IMR-90 (cell line): ENCODE measurements at regions not wholly inside any gene's neighbourhood (a gene's known extent, or its start where the extent isn't known, plus 50 kb on each side); places are given as distances from the start of the nearest gene placed in this dataset.

Experiments
- ATAC-seq: fragments of 200-7000 bp; cut with Tn5 transposase; 2 replicates; pipeline ENCODE4 v1.9.1; 2020; ENCODE audit warnings: low read depth, mild to moderate bottlenecking, moderate library complexity
- BruUV-seq: library from RNA; stranded (reverse); fragments of 400-500 nt; replicated peaks from 2 replicates; lab custom pipeline; 2021; lab: Mats Ljungman, UMichigan
- CTCF ChIA-PET: fragments of 300-600 bp; formaldehyde crosslinking; extraction: SDS; loops from one replicate; lab custom pipeline; 2021; ENCODE audit warnings: antibody characterized with exemption; lab: Yijun Ruan, JAX
- POLR2A ChIA-PET: fragments of 300-600 bp; sonication (Branson Sonifier 250); formaldehyde crosslinking; loops from one replicate; lab custom pipeline; 2022; ENCODE audit warnings: antibody characterized with exemption; ENCODE audit not compliant: unreplicated experiment; lab: Charles Lee
- DNase-seq: peaks from one replicate; pipeline ENCODE4 v3.0.0; 2013
- H2AFZ ChIP-seq: replicated peaks from 2 replicates; pipeline ENCODE3; 2013; ENCODE audit warnings: low read length, mild to moderate bottlenecking; ENCODE audit not compliant: poor library complexity
- H2AK5ac ChIP-seq: 2 replicates; pipeline ENCODE4 v1.6.1; 2013; ENCODE audit warnings: low read depth, low read length, inconsistent platforms
- H2AK9ac ChIP-seq: replicated peaks from 2 replicates; pipeline ENCODE3; 2013; ENCODE audit warnings: mild to moderate bottlenecking, low read depth, low read length, moderate library complexity; ENCODE audit not compliant: poor library complexity
- H2BK120ac ChIP-seq: 2 replicates; pipeline ENCODE4 v1.6.1; 2013; ENCODE audit warnings: low read depth, low read length, inconsistent platforms
- H2BK15ac ChIP-seq: 3 replicates; pipeline ENCODE4 v1.6.1; 2013; ENCODE audit warnings: low read depth, low read length, inconsistent platforms
- H2BK20ac ChIP-seq: 2 replicates; pipeline ENCODE4 v1.6.1; 2013; ENCODE audit warnings: low read depth, mild to moderate bottlenecking, inconsistent platforms, low read length, moderate library complexity
- H2BK5ac ChIP-seq: 2 replicates; pipeline ENCODE4 v1.6.1; 2013; ENCODE audit warnings: mild to moderate bottlenecking, low read depth, low read length, inconsistent platforms; ENCODE audit not compliant: poor library complexity, severe bottlenecking
- H3K14ac ChIP-seq: replicated peaks from 2 replicates; pipeline ENCODE4 v1.6.1; 2013; ENCODE audit warnings: low read depth, low read length, inconsistent platforms
- H3K18ac ChIP-seq: 2 replicates; pipeline ENCODE4 v1.6.1; 2013; ENCODE audit warnings: low read depth, low read length, control low read depth
- H3K23ac ChIP-seq: 2 replicates; pipeline ENCODE4 v1.6.1; 2013; ENCODE audit warnings: low read depth, low read length, inconsistent platforms
- H3K27ac ChIP-seq: 2 replicates; pipeline ENCODE4 v1.5.1; 2013; ENCODE audit warnings: mild to moderate bottlenecking, control low read depth, low read length; ENCODE audit not compliant: insufficient read depth
- H3K27me3 ChIP-seq: 2 replicates; pipeline ENCODE4 v1.6.1; 2013; ENCODE audit warnings: low read length; ENCODE audit not compliant: control insufficient read depth, insufficient read depth
- H3K36me3 ChIP-seq: 2 replicates; pipeline ENCODE4 v1.6.1; 2013; ENCODE audit warnings: low read length, mixed read lengths; ENCODE audit not compliant: control insufficient read depth, insufficient read depth
- H3K4ac ChIP-seq: 2 replicates; pipeline ENCODE4 v1.6.1; 2013; ENCODE audit warnings: low read depth, low read length, inconsistent platforms
- H3K4me1 ChIP-seq: 2 replicates; pipeline ENCODE4 v1.6.1; 2013; ENCODE audit warnings: low read length, mixed read lengths; ENCODE audit not compliant: control insufficient read depth, insufficient read depth
- H3K4me2 ChIP-seq: 2 replicates; pipeline ENCODE4 v1.6.1; 2013; ENCODE audit warnings: low read depth, mild to moderate bottlenecking, control low read depth, low read length, moderate library complexity
- H3K4me3 ChIP-seq: 2 replicates; pipeline ENCODE4 v1.5.1; 2013; ENCODE audit warnings: low read depth, mild to moderate bottlenecking, control low read depth, low read length, moderate library complexity; ENCODE audit not compliant: insufficient read depth
- H3K56ac ChIP-seq: 2 replicates; pipeline ENCODE4 v1.6.1; 2013; ENCODE audit warnings: low read length, inconsistent platforms; ENCODE audit not compliant: insufficient read depth; ENCODE audit errors: extremely low read depth
- H3K79me1 ChIP-seq, 2 experiments: 2 replicates each; pipeline ENCODE4 v1.6.1; 2013; ENCODE audit warnings: low read length in 2 of 2, inconsistent platforms in 1 of 2, low read depth in 1 of 2
- H3K9ac ChIP-seq: 2 replicates; pipeline ENCODE4 v1.6.1; 2013; ENCODE audit warnings: low read depth, low read length, control low read depth
- H3K9me1 ChIP-seq: 2 replicates; pipeline ENCODE4 v1.6.1; 2013; ENCODE audit warnings: low read length, inconsistent platforms; ENCODE audit not compliant: insufficient read depth
- H3K9me3 ChIP-seq: 2 replicates; pipeline ENCODE4 v1.6.1; 2013; ENCODE audit warnings: low read length; ENCODE audit not compliant: control insufficient read depth, insufficient read depth
- H4K20me1 ChIP-seq: 2 replicates; pipeline ENCODE4 v1.6.1; 2013; ENCODE audit warnings: low read length, inconsistent platforms; ENCODE audit not compliant: insufficient read depth
- H4K5ac ChIP-seq: 2 replicates; pipeline ENCODE4 v1.6.1; 2013; ENCODE audit warnings: mild to moderate bottlenecking, low read depth, low read length, control low read depth
- H4K8ac ChIP-seq, 2 experiments: 2 replicates each; pipeline ENCODE4 v1.6.1; 2013; ENCODE audit warnings: low read depth in 2 of 2, low read length in 2 of 2, control low read depth in 1 of 2, inconsistent platforms in 1 of 2
- H4K91ac ChIP-seq: 2 replicates; pipeline ENCODE4 v1.6.1; 2013; ENCODE audit warnings: low read depth, low read length, inconsistent platforms; ENCODE audit not compliant: insufficient read depth
- BHLHE40 ChIP-seq: fragments of 150-350 bp; IDR thresholded peaks from 2 replicates; pipeline ENCODE4 v1.6.1; 2016; ENCODE audit warnings: mild to moderate bottlenecking, low read depth, low read length
- CEBPB ChIP-seq: IDR thresholded peaks from 2 replicates; pipeline ENCODE4 v1.6.1; 2012; ENCODE audit warnings: low read depth, low read length, improper control_type of control experiment
- CHD1 ChIP-seq: IDR thresholded peaks from 2 replicates; pipeline ENCODE4 v1.6.1; 2012; ENCODE audit warnings: low read depth, low read length, improper control_type of control experiment
- CTCF ChIP-seq: conservative IDR thresholded peaks from 2 replicates; pipeline ENCODE4 v1.5.1; 2012; ENCODE audit warnings: mild to moderate bottlenecking, low read depth, low read length, improper control_type of control experiment
- ELK1 ChIP-seq: fragments of 150-350 bp; IDR thresholded peaks from 2 replicates; pipeline ENCODE4 v1.6.1; 2016; ENCODE audit warnings: low read depth, mild to moderate bottlenecking, low read length, moderate library complexity, borderline replicate concordance
- FOS ChIP-seq: fragments of 150-350 bp; IDR thresholded peaks from 2 replicates; pipeline ENCODE4 v1.6.1; 2016; ENCODE audit warnings: low read depth, low read length
- MAFK ChIP-seq: IDR thresholded peaks from 2 replicates; pipeline ENCODE4 v1.6.1; 2012; ENCODE audit warnings: low read depth, low read length, improper control_type of control experiment
- MAZ ChIP-seq: IDR thresholded peaks from 2 replicates; pipeline ENCODE4 v1.6.1; 2012; ENCODE audit warnings: low read depth, mild to moderate bottlenecking, low read length, improper control_type of control experiment, moderate library complexity, borderline replicate concordance
- MXI1 ChIP-seq: IDR thresholded peaks from 2 replicates; pipeline ENCODE4 v1.6.1; 2012; ENCODE audit warnings: low read depth, mild to moderate bottlenecking, low read length, moderate library complexity, borderline replicate concordance
- NFE2L2 ChIP-seq: fragments of 150-350 bp; IDR thresholded peaks from 2 replicates; pipeline ENCODE4 v1.6.1; 2016; ENCODE audit warnings: low read depth, mild to moderate bottlenecking, low read length
- POLR2A ChIP-seq: IDR thresholded peaks from 2 replicates; pipeline ENCODE4 v1.6.1; 2012; ENCODE audit warnings: mild to moderate bottlenecking, low read depth, low read length
- RAD21 ChIP-seq: IDR thresholded peaks from 2 replicates; pipeline ENCODE4 v1.6.1; 2012; ENCODE audit warnings: low read length, improper control_type of control experiment
- RCOR1 ChIP-seq: IDR thresholded peaks from 2 replicates; pipeline ENCODE4 v1.6.1; 2012; ENCODE audit warnings: mild to moderate bottlenecking, low read length, improper control_type of control experiment; ENCODE audit not compliant: insufficient replicate concordance
- RFX5 ChIP-seq: IDR thresholded peaks from 2 replicates; pipeline ENCODE4 v1.8.0; 2012; ENCODE audit warnings: low read depth, mild to moderate bottlenecking, low read length, moderate library complexity
- SMC3 ChIP-seq: fragments of 150-350 bp; IDR thresholded peaks from 2 replicates; pipeline ENCODE4 v1.6.1; 2016; ENCODE audit warnings: low read depth, mild to moderate bottlenecking, antibody characterized with exemption, low read length, moderate library complexity
- USF2 ChIP-seq: fragments of 150-350 bp; IDR thresholded peaks from 2 replicates; pipeline ENCODE4 v1.6.1; 2017; ENCODE audit warnings: mild to moderate bottlenecking, antibody characterized with exemption, low read length, low read depth
- WGBS, 2 experiments: methylation state at CpG; one replicate each; pipeline versions ENCODE4 v1.1.5 to v1.1.7; 2013; ENCODE audit warnings: missing lambda C conversion rate in 2 of 2; ENCODE audit not compliant: insufficient read length in 1 of 2; ENCODE audit errors: extremely low coverage in 2 of 2; 5-methylcytosine and 5-hydroxymethylcytosine counted together
- dilution Hi-C: fragments of 300-500 bp; cut with HindIII; formaldehyde crosslinking; loops from one replicate; pipeline ENCODE4 v1.14.3; 2018; ENCODE audit warnings: low sequenced_read_pairs; ENCODE audit not compliant: unreplicated experiment
- in situ Hi-C: fragments of 300-500 bp; cut with MboI; formaldehyde crosslinking; loops from 3 replicates; pipeline ENCODE4 v1.14.3; 2019; ENCODE audit warnings: low sequenced_read_pairs, inconsistent platforms, mixed read lengths
- intact Hi-C: fragments of 100-400 bp; cut with micrococcal nuclease; formaldehyde crosslinking; loops from 2 replicates; pipeline ENCODE4 v1.10.0; 2022

GRCh38 chr6:99192561-99192960, 156.9 kb downstream of the FAXC start:
- H4K20me1 ChIP-seq: no peaks in the 10 kb centered on the region
- no peak overlapping the region for H2BK5ac ChIP-seq
- no peak overlapping the region for H2BK15ac ChIP-seq
- H2AK5ac ChIP-seq: no peak overlapping the region
- H2AK9ac ChIP-seq: no peak overlapping the region
- H3K4me2 ChIP-seq: no peak overlapping the region
- no peak overlapping the region for H3K23ac ChIP-seq
- no peak overlapping the region for H3K56ac ChIP-seq
- no peak overlapping the region for H3K27ac ChIP-seq
- H3K36me3 ChIP-seq: no peaks in the 10 kb centered on the region
- no peaks in the 10 kb centered on the region for H3K9me3 ChIP-seq
- intact Hi-C loops (no loop called here), dilution Hi-C loops (no loop called here), in situ Hi-C loops (no loop called here)
- no peaks in the 10 kb centered on the region for H3K4me1 ChIP-seq
- CTCF ChIA-PET: no interaction called here
- no peak for ATAC-seq
- no peak overlapping the region for H3K4ac ChIP-seq
- no peak overlapping the region for H3K14ac ChIP-seq
- DNase-seq: no peak
- no peak overlapping the region for H3K18ac ChIP-seq
- H4K91ac ChIP-seq: no peak overlapping the region
- no peaks in the 10 kb centered on the region for H3K9me1 ChIP-seq
- POLR2A ChIA-PET: no interaction called here
- no peaks in the 10 kb centered on the region for H3K27me3 ChIP-seq
- WGBS, 2 experiments: no CpG with 5 or more reads among the region's 4 CpGs
- H2AFZ ChIP-seq: no peak overlapping the region
- H2BK20ac ChIP-seq: no peak overlapping the region
- H2BK120ac ChIP-seq: no peak overlapping the region
- no peak overlapping the region for H3K9ac ChIP-seq
- H4K5ac ChIP-seq: no peak overlapping the region
- TF ChIP-seq RFX5 (no peak), CEBPB (no peak), ELK1 (no peak), BHLHE40 (no peak), NFE2L2 (no peak), FOS (no peak), CHD1 (no peak), USF2 (no peak), POLR2A (no peak), MAFK (no peak), SMC3 (no peak), RCOR1 (no peak), RAD21 (no peak), MXI1 (no peak), MAZ (no peak), CTCF (no peak)
- H3K4me3 ChIP-seq: no peak overlapping the region
- no peak overlapping the region for H4K8ac ChIP-seq
- H3K79me1 ChIP-seq: no peaks in the 10 kb centered on the region
- BruUV-seq: no TSS peak
